Ectodermal cell (in vitro differentiated cells): ENCODE measurements at regions not wholly inside any gene's neighbourhood (a gene's known extent, or its start where the extent isn't known, plus 50 kb on each side); places are given as distances from the start of the nearest gene placed in this dataset.

Experiments used
- H3K27ac ChIP-seq: 2 replicates; pipeline ENCODE4 v1.7.0; 2013; ENCODE audit warnings: mild to moderate bottlenecking, low read depth, low read length; ENCODE audit not compliant: insufficient read depth, poor library complexity, severe bottlenecking
- H3K27me3 ChIP-seq: 2 replicates; pipeline ENCODE4 v1.7.0; 2013; ENCODE audit warnings: mild to moderate bottlenecking, low read length; ENCODE audit not compliant: insufficient read depth, control insufficient read depth, poor library complexity, severe bottlenecking
- H3K36me3 ChIP-seq: one replicate; pipeline ENCODE4 v1.7.0; 2013; ENCODE audit warnings: low read length; ENCODE audit not compliant: control insufficient read depth, insufficient read depth
- H3K4me1 ChIP-seq: one replicate; pipeline ENCODE4 v1.7.0; 2013; ENCODE audit warnings: low read length; ENCODE audit not compliant: control insufficient read depth, insufficient read depth
- H3K4me3 ChIP-seq: 2 replicates; pipeline ENCODE4 v1.7.0; 2013; ENCODE audit warnings: low read depth, low read length, control low read depth; ENCODE audit not compliant: insufficient read depth
- H3K9me3 ChIP-seq: 2 replicates; pipeline ENCODE4 v1.7.0; 2013; ENCODE audit warnings: mild to moderate bottlenecking, low read length, moderate library complexity; ENCODE audit not compliant: control insufficient read depth
- WGBS, 2 experiments: methylation state at CpG; one replicate each; pipeline ENCODE4 v1.1.7; 2013; ENCODE audit warnings: missing lambda C conversion rate in 2 of 2; 5-methylcytosine and 5-hydroxymethylcytosine counted together

- H3K9me3 ChIP-seq: no peaks in the 10 kb centered on the region
- whole genome bisulfite sequencing, 2 experiments: 92 to 100% methylated on average over 1 of the region's 1 CpG
- H3K4me1 ChIP-seq: no peaks in the 10 kb centered on the region
- H3K27me3 ChIP-seq: no peaks in the 10 kb centered on the region
- no peaks in the 10 kb centered on the region for H3K36me3 ChIP-seq
- H3K27ac ChIP-seq: no peak overlapping the region
- H3K4me3 ChIP-seq: no peak overlapping the region
Observed at GRCh38 chr17:53090770-53091169, 732.0 kb upstream of the KIF2B start.

- 92 to 94% methylated on average over 6 of the region's 6 CpGs for WGBS, 2 experiments
- no peaks in the 10 kb centered on the region for H3K9me3 ChIP-seq
- no peaks in the 10 kb centered on the region for H3K4me1 ChIP-seq
- H3K36me3 ChIP-seq: no peaks in the 10 kb centered on the region
- no peak overlapping the region for H3K27ac ChIP-seq
- no peak overlapping the region for H3K4me3 ChIP-seq
- H3K27me3 ChIP-seq: no peaks in the 10 kb centered on the region
Observed at GRCh38 chr17:53088481-53088880, 734.2 kb upstream of the KIF2B start.

GRCh38 chr17:53061446-53061845, 761.3 kb upstream of the KIF2B start:
- Histone ChIP-seq H3K36me3 (no peaks in the 10 kb centered on the region), H3K27ac (no peak overlapping the region), H3K27me3 (no peaks in the 10 kb centered on the region), H3K9me3 (peaks cover 2% of the 10 kb centered on the region), H3K4me3 (no peak overlapping the region), H3K4me1 (no peaks in the 10 kb centered on the region)
- 31 to 36% methylated on average over 4 of the region's 4 CpGs for WGBS, 2 experiments

- H3K27ac ChIP-seq: no peak overlapping the region
- no peaks in the 10 kb centered on the region for H3K4me1 ChIP-seq
- H3K9me3 ChIP-seq: peaks cover 2% of the 10 kb centered on the region
- WGBS, 2 experiments: 70 to 78% methylated on average over 2 of the region's 4 CpGs
- no peak overlapping the region for H3K4me3 ChIP-seq
- H3K36me3 ChIP-seq: no peaks in the 10 kb centered on the region
- no peaks in the 10 kb centered on the region for H3K27me3 ChIP-seq
Observed at GRCh38 chr17:53058031-53058430, 764.7 kb upstream of the KIF2B start.

- no peak overlapping the region for H3K4me3 ChIP-seq
- no peak overlapping the region for H3K27ac ChIP-seq
- no peaks in the 10 kb centered on the region for H3K4me1 ChIP-seq
- H3K9me3 ChIP-seq: no peaks in the 10 kb centered on the region
- H3K36me3 ChIP-seq: no peaks in the 10 kb centered on the region
- WGBS, 2 experiments: 86 to 95% methylated on average over 2 of the region's 2 CpGs
- H3K27me3 ChIP-seq: no peaks in the 10 kb centered on the region
Observed at GRCh38 chr17:53046781-53047180, 775.9 kb upstream of the KIF2B start.

GRCh38 chr17:53039981-53040380, 782.7 kb upstream of the KIF2B start:
- H3K36me3 ChIP-seq: no peaks in the 10 kb centered on the region
- no peak overlapping the region for H3K27ac ChIP-seq
- no peak overlapping the region for H3K4me3 ChIP-seq
- H3K4me1 ChIP-seq: no peaks in the 10 kb centered on the region
- no peaks in the 10 kb centered on the region for H3K9me3 ChIP-seq
- H3K27me3 ChIP-seq: no peaks in the 10 kb centered on the region

GRCh38 chr17:53033297-53033696, 789.4 kb upstream of the KIF2B start:
- Histone ChIP-seq H3K36me3 (no peaks in the 10 kb centered on the region), H3K4me3 (no peak overlapping the region), H3K27ac (no peak overlapping the region), H3K9me3 (no peaks in the 10 kb centered on the region), H3K27me3 (no peaks in the 10 kb centered on the region), H3K4me1 (no peaks in the 10 kb centered on the region)

- Histone ChIP-seq H3K27ac (no peak overlapping the region), H3K36me3 (no peaks in the 10 kb centered on the region), H3K9me3 (no peaks in the 10 kb centered on the region), H3K4me1 (no peaks in the 10 kb centered on the region), H3K4me3 (no peak overlapping the region), H3K27me3 (no peaks in the 10 kb centered on the region)
- 9 to 15% methylated on average over 3 of the region's 3 CpGs for WGBS, 2 experiments
Observed at GRCh38 chr17:53032861-53033271, 789.9 kb upstream of the KIF2B start.

GRCh38 chr17:53017227-53017626, 805.5 kb upstream of the KIF2B start:
- no peaks in the 10 kb centered on the region for H3K27me3 ChIP-seq
- H3K27ac ChIP-seq: no peak overlapping the region
- no peaks in the 10 kb centered on the region for H3K9me3 ChIP-seq
- no peak overlapping the region for H3K4me3 ChIP-seq
- no peaks in the 10 kb centered on the region for H3K36me3 ChIP-seq
- H3K4me1 ChIP-seq: no peaks in the 10 kb centered on the region

- Histone ChIP-seq H3K27ac (no peak overlapping the region), H3K36me3 (no peaks in the 10 kb centered on the region), H3K27me3 (no peaks in the 10 kb centered on the region), H3K4me3 (no peak overlapping the region), H3K4me1 (no peaks in the 10 kb centered on the region), H3K9me3 (no peaks in the 10 kb centered on the region)
Observed at GRCh38 chr17:53016085-53016484, 806.6 kb upstream of the KIF2B start.

GRCh38 chr17:53012364-53012763, 810.4 kb upstream of the KIF2B start:
- 77 to 80% methylated on average over 2 of the region's 2 CpGs for WGBS, 2 experiments
- Histone ChIP-seq H3K4me1 (no peaks in the 10 kb centered on the region), H3K27ac (no peak overlapping the region), H3K36me3 (no peaks in the 10 kb centered on the region), H3K27me3 (no peaks in the 10 kb centered on the region), H3K9me3 (no peaks in the 10 kb centered on the region), H3K4me3 (no peak overlapping the region)
